ENCODE measurements at regions not wholly inside any gene's neighbourhood (a gene's known extent, or its start where the extent isn't known, plus 50 kb on each side); places are given as distances from the start of the nearest gene placed in this dataset.

- TF ChIP-seq ZSCAN12 (CRISPR knock-in tag; IDR thresholded peaks at IDR 0.05) (no peak), JUN (CRISPR knock-in tag; IDR thresholded peaks at IDR 0.05) (no peak), ETS1 (CRISPR knock-in tag; IDR thresholded peaks at IDR 0.05) (no peak), ZNF232 (CRISPR knock-in tag; IDR thresholded peaks at IDR 0.05; ENCODE audit: borderline replicate concordance) (no peak), CCDC6 (CRISPR knock-in tag; IDR thresholded peaks at IDR 0.05) (no peak), GTF2F1 (IDR thresholded peaks at IDR 0.05; ENCODE audit: low read length) (no peak), ZNF362 (CRISPR knock-in tag; IDR thresholded peaks at IDR 0.05; ENCODE audit: borderline replicate concordance) (peak; percentile 62; the same call in 1 of the 2 replicates), TBX2 (CRISPR knock-in tag; IDR thresholded peaks at IDR 0.05; ENCODE audit: borderline replicate concordance) (peak; percentile 97), BCL6 (CRISPR knock-in tag; IDR thresholded peaks at IDR 0.05) (peak; percentile 94), RNF219 (CRISPR knock-in tag; IDR thresholded peaks at IDR 0.05) (no peak), PRDM15 (CRISPR knock-in tag; IDR thresholded peaks at IDR 0.05) (no peak), NFIC (IDR thresholded peaks at IDR 0.05; ENCODE audit: low read length) (peak; percentile 90), ZBTB21 (CRISPR knock-in tag; IDR thresholded peaks at IDR 0.05) (no peak), EEA1 (CRISPR knock-in tag; IDR thresholded peaks at IDR 0.05; ENCODE audit: borderline replicate concordance) (no peak), SAP130 (CRISPR knock-in tag; IDR thresholded peaks at IDR 0.05; ENCODE audit: low read depth) (peak; percentile 74; the same call in 1 of the 2 replicates), ZNF354B (CRISPR knock-in tag; IDR thresholded peaks at IDR 0.05) (no peak), ZBTB2 (CRISPR knock-in tag; IDR thresholded peaks at IDR 0.05; ENCODE audit: low read depth) (no peak; the same call in 1 of the 2 replicates), ZNF333 (CRISPR knock-in tag; IDR thresholded peaks at IDR 0.05; ENCODE audit: borderline replicate concordance) (no peak), ONECUT2 (CRISPR knock-in tag; IDR thresholded peaks at IDR 0.05) (peak; percentile 98), TARDBP (CRISPR knock-in tag; IDR thresholded peaks at IDR 0.05) (peak; percentile 89; the same call in 1 of the 2 replicates), ZNF121 (CRISPR knock-in tag; IDR thresholded peaks at IDR 0.05) (no peak), MTF2 (CRISPR knock-in tag; IDR thresholded peaks at IDR 0.05; ENCODE audit: borderline replicate concordance) (no peak), ZBTB8A (CRISPR knock-in tag; IDR thresholded peaks at IDR 0.05; ENCODE audit: borderline replicate concordance, low read depth) (no peak)
Observed at GRCh38 chr6:146980900-146981329, 223.3 kb upstream of the STXBP5 start (continued).
